Prostate gland (tissue), 2 donors: ENCODE measurements at regions not wholly inside any gene's neighbourhood (a gene's known extent, or its start where the extent isn't known, plus 50 kb on each side); places are given as distances from the start of the nearest gene placed in this dataset.

ENCODE experiments used
- CTCF ChIP-seq, 4 experiments: fragments of 200-600 bp in 2 of 4; fragments of 450-650 bp in 2 of 4; sonication (generic) in 2 of 4; IDR thresholded peaks; 1 replicate in 3 of 4; 2 replicates in 1 of 4; pipeline ENCODE4 v1.5.1; 2016 to 2019; ENCODE audit warnings: antibody characterized with exemption in 4 of 4, mild to moderate bottlenecking in 2 of 4, moderate library complexity in 2 of 4
- POLR2A ChIP-seq: fragments of 450-650 bp; IDR thresholded peaks from one replicate; pipeline ENCODE4 v1.6.1; 2016; ENCODE audit warnings: antibody characterized with exemption, mild to moderate bottlenecking
- POLR2AphosphoS5 ChIP-seq: sonication (generic); formaldehyde crosslinking; IDR thresholded peaks from one replicate; pipeline ENCODE4 v1.6.1; 2017; ENCODE audit warnings: antibody characterized with exemption

GRCh38 chr4:104283303-104283702 lies 211.4 kb downstream of the CXXC4 start:
- no peak for TF ChIP-seq CTCF (IDR thresholded peaks at IDR 0.05)
- TF ChIP-seq POLR2AphosphoS5: no peak
- TF ChIP-seq POLR2A: no peak
